ENCODE measurements at regions not wholly inside any gene's neighbourhood (a gene's known extent, or its start where the extent isn't known, plus 50 kb on each side); places are given as distances from the start of the nearest gene placed in this dataset.

DNA sequence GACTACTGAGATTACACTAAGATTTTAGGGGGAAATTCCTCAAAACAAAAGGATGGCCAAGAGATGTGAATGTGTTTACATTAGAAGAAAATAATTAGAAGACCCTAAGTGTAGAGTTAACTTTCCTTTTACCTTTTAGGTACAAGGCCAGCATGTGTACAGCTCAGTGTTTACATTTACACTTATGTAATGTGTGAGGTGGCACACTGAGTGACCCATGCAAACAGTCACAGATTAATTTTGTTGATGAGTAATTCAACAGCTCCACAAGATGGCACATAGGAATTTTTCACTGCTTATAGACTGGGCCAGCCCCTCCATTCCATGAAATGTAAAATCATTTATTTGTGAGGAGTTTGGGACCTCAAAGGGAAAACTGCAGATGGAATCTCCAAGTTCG, 90.1 kb upstream of the SLC12A2 start:
- Histone ChIP-seq H3K27me3 (no peaks in the 10 kb centered on the region), H3K36me3 (no peaks in the 10 kb centered on the region), H3K4me3 (no peak overlapping the region), H3K4me1 (peaks cover 0 to 16% (median 5%) of the 10 kb centered on the region in 12 donors), H3K9me3 (peaks cover 0 to 7% (median 0%) of the 10 kb centered on the region in 12 donors), H3K27ac (no peak overlapping the region)
- intact Hi-C loops (cut with DNase I) = no loop called here
- DNase-seq = no peak
- no peak for ATAC-seq
- no peak for TF ChIP-seq POLR2A (IDR thresholded peaks at IDR 0.05)
- TF ChIP-seq CTCF (IDR thresholded peaks at IDR 0.05) = no peak
- WGBS, 4 donors = 86 to 95% (median 91%) methylated on average over 1 of the region's 1 CpG

GRCh38 chr5:127994087-127994660, 89.4 kb upstream of the SLC12A2 start:
- Histone ChIP-seq H3K27ac (no peak overlapping the region), H3K27me3 (no peaks in the 10 kb centered on the region), H3K4me1 (peaks cover 0 to 16% (median 5%) of the 10 kb centered on the region in 12 donors), H3K36me3 (no peaks in the 10 kb centered on the region), H3K9me3 (peaks cover 0 to 2% (median 0%) of the 10 kb centered on the region in 12 donors), H3K4me3 (no peak overlapping the region)
- intact Hi-C loops (cut with DNase I) = no loop called here
- 84 to 90% (median 89%) methylated on average over 3 of the region's 3 CpGs for WGBS, 4 donors
- no peak for TF ChIP-seq CTCF (IDR thresholded peaks at IDR 0.05)
- no peak for TF ChIP-seq POLR2A (IDR thresholded peaks at IDR 0.05)
- DNase-seq (no peak), ATAC-seq (no peak)

- TF ChIP-seq POLR2A (IDR thresholded peaks at IDR 0.05) (no peak), CTCF (IDR thresholded peaks at IDR 0.05) (no peak)
- Histone ChIP-seq H3K27me3 (no peaks in the 10 kb centered on the region), H3K27ac (no peak overlapping the region), H3K4me3 (no peak overlapping the region), H3K36me3 (no peaks in the 10 kb centered on the region), H3K9me3 (no peaks in the 10 kb centered on the region), H3K4me1 (peaks cover 0 to 16% (median 5%) of the 10 kb centered on the region in 12 donors)
- 78 to 90% (median 89%) methylated on average over 3 of the region's 3 CpGs for WGBS, 4 donors
- DNase-seq = no peak
- no peak for ATAC-seq
- intact Hi-C loops (cut with DNase I) = no loop called here
Measured at GRCh38 chr5:127995556-127995955, 88.0 kb upstream of the SLC12A2 start.

- H3K9me3 ChIP-seq = no peaks in the 10 kb centered on the region
- ATAC-seq = peak in 1 of 4 donors; percentile 28
Measured at GRCh38 chr5:127997201-127997704, 86.3 kb upstream of the SLC12A2 start.

More at GRCh38 chr5:127997201-127997704, 86.3 kb upstream of the SLC12A2 start:
- Histone ChIP-seq H3K4me3 (no peak overlapping the region), H3K4me1 (peaks cover 0 to 16% (median 5%) of the 10 kb centered on the region in 12 donors), H3K36me3 (no peaks in the 10 kb centered on the region), H3K27me3 (no peaks in the 10 kb centered on the region), H3K27ac (no peak overlapping the region)
- intact Hi-C loops (cut with DNase I) = no loop called here
- WGBS, 4 donors = 22 to 63% (median 35%) methylated on average over 5 of the region's 5 CpGs
- TF ChIP-seq POLR2A (IDR thresholded peaks at IDR 0.05) = no peak
- no peak for TF ChIP-seq CTCF (IDR thresholded peaks at IDR 0.05)
- DNase-seq = no peak

Measured in heart left ventricle (tissue), 16 donors.